ENCODE measurements at regions not wholly inside any gene's neighbourhood (a gene's known extent, or its start where the extent isn't known, plus 50 kb on each side); places are given as distances from the start of the nearest gene placed in this dataset.

- H3K4me1 Mint-ChIP-seq (ENCODE audit: low read depth, unreplicated experiment), result peaks cover 8% of the 10 kb centered on the region
- peaks cover 2% of the 10 kb centered on the region for H3K9me3 Mint-ChIP-seq (ENCODE audit: unreplicated experiment)
- H3K36me3 Mint-ChIP-seq (ENCODE audit: unreplicated experiment), result no peaks in the 10 kb centered on the region
- no peak for DNase-seq
- H3K27ac Mint-ChIP-seq (ENCODE audit: unreplicated experiment), result no peak overlapping the region
- no peaks in the 10 kb centered on the region for H3K27me3 Mint-ChIP-seq (ENCODE audit: unreplicated experiment)
- H3K4me3 Mint-ChIP-seq (ENCODE audit: unreplicated experiment), result no peak overlapping the region
- TF ChIP-seq, protein P1, sequence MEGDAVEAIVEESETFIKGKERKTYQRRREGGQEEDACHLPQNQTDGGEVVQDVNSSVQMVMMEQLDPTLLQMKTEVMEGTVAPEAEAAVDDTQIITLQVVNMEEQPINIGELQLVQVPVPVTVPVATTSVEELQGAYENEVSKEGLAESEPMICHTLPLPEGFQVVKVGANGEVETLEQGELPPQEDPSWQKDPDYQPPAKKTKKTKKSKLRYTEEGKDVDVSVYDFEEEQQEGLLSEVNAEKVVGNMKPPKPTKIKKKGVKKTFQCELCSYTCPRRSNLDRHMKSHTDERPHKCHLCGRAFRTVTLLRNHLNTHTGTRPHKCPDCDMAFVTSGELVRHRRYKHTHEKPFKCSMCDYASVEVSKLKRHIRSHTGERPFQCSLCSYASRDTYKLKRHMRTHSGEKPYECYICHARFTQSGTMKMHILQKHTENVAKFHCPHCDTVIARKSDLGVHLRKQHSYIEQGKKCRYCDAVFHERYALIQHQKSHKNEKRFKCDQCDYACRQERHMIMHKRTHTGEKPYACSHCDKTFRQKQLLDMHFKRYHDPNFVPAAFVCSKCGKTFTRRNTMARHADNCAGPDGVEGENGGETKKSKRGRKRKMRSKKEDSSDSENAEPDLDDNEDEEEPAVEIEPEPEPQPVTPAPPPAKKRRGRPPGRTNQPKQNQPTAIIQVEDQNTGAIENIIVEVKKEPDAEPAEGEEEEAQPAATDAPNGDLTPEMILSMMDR (IDR thresholded peaks at IDR 0.05; ENCODE audit: partially characterized antibody, unreplicated experiment), result no peak
These were observed 88.1 kb upstream of the MAP4K4 start for GRCh38 chr2:101609433-101609832.

DNA sequence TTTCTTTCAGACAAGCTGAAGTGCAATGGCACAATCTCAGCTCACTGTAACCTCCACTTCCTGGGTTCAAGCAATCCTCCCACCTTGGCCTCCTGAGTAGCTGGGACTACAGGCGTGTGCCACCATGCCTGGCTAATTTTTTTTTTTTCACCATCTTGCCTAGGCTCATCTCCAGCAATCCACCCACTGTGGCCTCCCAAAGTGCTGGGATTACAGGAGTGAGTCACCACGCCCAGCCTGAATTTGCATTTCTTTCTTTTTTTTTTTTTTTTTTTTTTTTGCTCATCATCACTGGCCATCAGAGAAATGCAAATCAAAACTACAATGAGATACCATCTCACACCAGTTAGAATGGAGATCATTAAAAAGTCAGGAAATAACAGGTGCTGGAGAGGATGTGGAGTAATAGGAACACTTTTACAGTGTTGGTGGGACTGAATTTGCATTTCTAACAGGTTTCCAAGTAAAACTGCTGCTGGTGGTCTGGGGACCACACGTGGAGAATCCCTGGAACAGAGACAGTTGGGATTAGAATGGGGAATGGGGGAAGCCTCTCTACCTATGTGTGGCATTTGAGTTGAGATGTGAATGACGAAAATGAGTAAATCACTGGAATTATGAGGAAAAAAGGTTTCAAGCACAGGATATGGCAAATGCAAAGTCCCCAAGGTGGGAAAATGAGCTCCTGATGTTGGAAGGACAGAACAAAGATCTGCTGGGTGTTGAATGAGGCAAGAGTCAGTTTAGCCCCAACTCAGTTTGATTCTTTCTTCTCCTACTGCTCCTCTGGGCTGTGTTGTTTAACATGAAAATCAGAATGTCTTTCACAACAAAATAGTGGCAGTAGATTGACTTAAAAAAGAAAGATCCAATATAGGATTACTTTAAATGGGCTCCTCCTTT, 88.8 kb upstream of the MAP4K4 start:
- Mint-ChIP-seq H3K36me3 (ENCODE audit: unreplicated experiment) (no peaks in the 10 kb centered on the region), H3K4me3 (ENCODE audit: unreplicated experiment) (no peak overlapping the region), H3K27me3 (ENCODE audit: unreplicated experiment) (no peaks in the 10 kb centered on the region), H3K9me3 (ENCODE audit: unreplicated experiment) (peaks cover 2% of the 10 kb centered on the region), H3K27ac (ENCODE audit: unreplicated experiment) (no peak overlapping the region), H3K4me1 (ENCODE audit: low read depth, unreplicated experiment) (peaks cover 8% of the 10 kb centered on the region)
- TF ChIP-seq, protein P1 (IDR thresholded peaks at IDR 0.05; ENCODE audit: partially characterized antibody, unreplicated experiment), result no peak
- no peak for DNase-seq

DNA sequence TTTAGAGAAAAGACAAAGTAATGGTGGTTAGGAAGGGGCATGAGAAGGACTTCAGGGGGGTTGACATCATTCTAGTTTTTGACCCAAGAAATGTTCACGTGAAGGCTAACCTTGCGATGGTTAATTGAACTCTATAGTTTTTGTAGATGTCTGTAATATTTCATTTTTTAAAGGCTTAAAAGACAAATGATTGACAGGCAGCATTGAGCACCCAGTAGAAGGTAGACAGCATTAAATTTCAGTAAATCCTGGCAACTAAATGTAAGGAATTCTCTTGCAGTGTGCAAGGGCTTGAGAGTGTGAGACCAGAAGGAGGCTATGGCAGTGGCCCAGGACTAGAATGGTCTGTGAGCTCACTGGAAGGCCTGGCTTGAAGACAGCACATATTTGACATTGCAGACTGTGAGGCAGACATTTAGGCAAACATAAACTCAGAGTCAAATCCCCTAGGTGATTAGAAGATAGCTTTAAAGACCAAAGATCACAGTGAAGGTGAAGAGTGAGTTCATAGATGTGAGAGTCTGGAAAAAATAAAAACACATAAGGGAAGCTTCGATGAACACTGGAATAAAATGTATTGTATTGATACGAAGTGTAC, 100.1 kb upstream of the MAP4K4 start:
- Mint-ChIP-seq H3K27me3 (ENCODE audit: unreplicated experiment) (no peaks in the 10 kb centered on the region), H3K9me3 (ENCODE audit: unreplicated experiment) (no peaks in the 10 kb centered on the region), H3K36me3 (ENCODE audit: unreplicated experiment) (no peaks in the 10 kb centered on the region), H3K4me3 (ENCODE audit: unreplicated experiment) (no peak overlapping the region), H3K27ac (ENCODE audit: unreplicated experiment) (no peak overlapping the region), H3K4me1 (ENCODE audit: low read depth, unreplicated experiment) (no peaks in the 10 kb centered on the region)
- no peak for DNase-seq
- TF ChIP-seq, protein P1 (IDR thresholded peaks at IDR 0.05; ENCODE audit: partially characterized antibody, unreplicated experiment), result no peak

- TF ChIP-seq, protein P1 (IDR thresholded peaks at IDR 0.05; ENCODE audit: partially characterized antibody, unreplicated experiment), result no peak
- no peak for DNase-seq
- Mint-ChIP-seq H3K4me1 (ENCODE audit: low read depth, unreplicated experiment) (no peaks in the 10 kb centered on the region), H3K27me3 (ENCODE audit: unreplicated experiment) (no peaks in the 10 kb centered on the region), H3K36me3 (ENCODE audit: unreplicated experiment) (no peaks in the 10 kb centered on the region), H3K9me3 (ENCODE audit: unreplicated experiment) (no peaks in the 10 kb centered on the region), H3K27ac (ENCODE audit: unreplicated experiment) (no peak overlapping the region), H3K4me3 (ENCODE audit: unreplicated experiment) (no peak overlapping the region)
These were observed 101.2 kb upstream of the MAP4K4 start for GRCh38 chr2:101596333-101596732.

DNA sequence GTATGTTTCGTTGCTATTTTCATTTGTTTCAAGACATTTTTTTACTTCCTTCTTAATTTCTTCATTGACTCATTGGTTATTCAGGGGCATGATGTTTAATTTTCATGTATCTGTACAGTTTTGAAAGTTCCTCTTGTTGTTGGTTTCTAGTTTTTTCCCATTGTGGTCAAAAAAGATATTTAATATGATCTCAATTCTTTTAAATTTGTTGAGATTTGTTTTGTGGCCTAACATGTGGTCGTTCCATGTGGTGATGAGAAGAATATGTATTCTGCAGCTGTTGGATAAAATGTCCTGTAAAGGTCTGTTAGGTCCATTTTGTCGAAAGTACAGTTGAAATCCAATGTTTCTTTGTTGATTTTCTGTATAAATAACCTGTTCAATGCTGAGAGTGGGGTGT, 110.3 kb upstream of the MAP4K4 start:
- TF ChIP-seq, protein P1 (IDR thresholded peaks at IDR 0.05; ENCODE audit: partially characterized antibody, unreplicated experiment), result no peak
- no peaks in the 10 kb centered on the region for H3K27me3 Mint-ChIP-seq (ENCODE audit: unreplicated experiment)
- DNase-seq, result no peak
- H3K4me3 Mint-ChIP-seq (ENCODE audit: unreplicated experiment), result no peak overlapping the region
- H3K9me3 Mint-ChIP-seq (ENCODE audit: unreplicated experiment), result no peaks in the 10 kb centered on the region
- no peaks in the 10 kb centered on the region for H3K4me1 Mint-ChIP-seq (ENCODE audit: low read depth, unreplicated experiment)
- H3K27ac Mint-ChIP-seq (ENCODE audit: unreplicated experiment), result no peak overlapping the region
- H3K36me3 Mint-ChIP-seq (ENCODE audit: unreplicated experiment), result peaks cover 7% of the 10 kb centered on the region
